ENCODE measurements at regions not wholly inside any gene's neighbourhood (a gene's known extent, or its start where the extent isn't known, plus 50 kb on each side); places are given as distances from the start of the nearest gene placed in this dataset.

DNA sequence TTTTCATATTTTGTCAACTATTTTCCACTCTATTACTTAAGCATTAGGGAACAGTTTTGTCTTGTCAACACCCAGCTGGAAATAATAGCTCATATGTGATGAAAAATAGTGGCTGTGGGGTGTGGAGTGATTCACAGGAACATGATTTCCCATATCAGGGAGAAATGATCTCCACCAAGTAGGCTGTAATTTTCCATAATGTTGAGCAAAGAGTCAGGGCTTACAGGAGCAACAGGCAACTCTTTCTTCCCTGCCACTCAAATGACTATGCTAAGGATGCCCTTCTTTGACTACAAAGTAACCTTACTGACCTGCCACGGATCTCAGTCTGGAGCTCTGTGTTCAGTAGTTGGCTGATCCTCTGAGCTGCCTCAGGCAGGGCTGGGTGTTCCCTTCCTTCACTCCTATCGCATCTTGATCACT is 90.0 kb upstream of the GATB start:
- peak in 1 of 2 donors; percentile 9 for TF ChIP-seq POLR2AphosphoS5 (IDR thresholded peaks at IDR 0.05)
- TF ChIP-seq POLR2A (IDR thresholded peaks at IDR 0.05): no peak

All from upper lobe of left lung (tissue), 4 donors.